Testis (tissue), 2 donors: ENCODE measurements at regions not wholly inside any gene's neighbourhood (a gene's known extent, or its start where the extent isn't known, plus 50 kb on each side); places are given as distances from the start of the nearest gene placed in this dataset.

ENCODE experiments used
- CTCF ChIP-seq, 3 experiments: fragments of 450-650 bp in 2 of 3; fragments of 200-600 bp in 1 of 3; sonication (generic) in 1 of 3; IDR thresholded peaks; one replicate each; pipeline ENCODE4 v1.5.1; 2016 to 2019; ENCODE audit warnings: antibody characterized with exemption in 3 of 3, mild to moderate bottlenecking in 2 of 3, moderate library complexity in 1 of 3
- POLR2A ChIP-seq: fragments of 450-650 bp; IDR thresholded peaks from one replicate; pipeline ENCODE4 v1.6.1; 2017; ENCODE audit warnings: antibody characterized with exemption, mild to moderate bottlenecking, moderate library complexity

GRCh38 chr6:138018297-138018696 lies 88.9 kb downstream of the PERP start:
- TF ChIP-seq CTCF (IDR thresholded peaks at IDR 0.05) (no peak), POLR2A (no peak)
